Activated CD4-positive, alpha-beta T cell treated with anti-CD3 and anti-CD28 coated beads for 4 hours (primary cell): ENCODE measurements at regions not wholly inside any gene's neighbourhood (a gene's known extent, or its start where the extent isn't known, plus 50 kb on each side); places are given as distances from the start of the nearest gene placed in this dataset.
"Not testable (repeated sequence)": the region's sequence is repeated elsewhere in the genome, so short reads cannot be mapped to it uniquely, and the experiment has no call there.

ENCODE experiments used
- DNase-seq, 2 donors: peaks; one replicate each; pipeline ENCODE4 v3.0.0-alpha.2; 2020

GRCh38 chr1:208349694-208350330, 105.6 kb upstream of the PLXNA2 start:
- no peak for DNase-seq

- no peak for DNase-seq
Observed at GRCh38 chr1:208350815-208351214, 106.6 kb upstream of the PLXNA2 start.

GRCh38 chr1:208351838-208352237, 107.7 kb upstream of the PLXNA2 start:
- DNase-seq = no peak

DNA sequence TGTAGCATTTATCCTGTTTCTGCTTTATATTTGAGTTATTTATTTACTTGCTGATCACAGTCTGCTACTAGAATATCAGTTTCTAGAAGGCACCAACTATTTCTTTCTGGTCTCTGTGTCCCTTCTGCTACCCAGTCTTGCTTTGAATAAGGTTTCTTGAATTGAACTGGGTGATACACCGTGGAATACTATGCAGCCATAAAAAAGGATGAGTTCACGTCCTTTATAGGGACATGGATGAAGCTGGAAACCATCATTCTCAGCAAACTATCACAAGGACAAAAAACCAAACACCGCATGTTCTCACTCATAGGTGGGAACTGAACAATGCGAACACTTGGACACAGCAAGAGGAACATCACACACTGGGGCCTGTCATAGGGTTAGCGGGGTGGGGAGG, 109.6 kb upstream of the PLXNA2 start:
- DNase-seq = not testable (repeated sequence)

DNA sequence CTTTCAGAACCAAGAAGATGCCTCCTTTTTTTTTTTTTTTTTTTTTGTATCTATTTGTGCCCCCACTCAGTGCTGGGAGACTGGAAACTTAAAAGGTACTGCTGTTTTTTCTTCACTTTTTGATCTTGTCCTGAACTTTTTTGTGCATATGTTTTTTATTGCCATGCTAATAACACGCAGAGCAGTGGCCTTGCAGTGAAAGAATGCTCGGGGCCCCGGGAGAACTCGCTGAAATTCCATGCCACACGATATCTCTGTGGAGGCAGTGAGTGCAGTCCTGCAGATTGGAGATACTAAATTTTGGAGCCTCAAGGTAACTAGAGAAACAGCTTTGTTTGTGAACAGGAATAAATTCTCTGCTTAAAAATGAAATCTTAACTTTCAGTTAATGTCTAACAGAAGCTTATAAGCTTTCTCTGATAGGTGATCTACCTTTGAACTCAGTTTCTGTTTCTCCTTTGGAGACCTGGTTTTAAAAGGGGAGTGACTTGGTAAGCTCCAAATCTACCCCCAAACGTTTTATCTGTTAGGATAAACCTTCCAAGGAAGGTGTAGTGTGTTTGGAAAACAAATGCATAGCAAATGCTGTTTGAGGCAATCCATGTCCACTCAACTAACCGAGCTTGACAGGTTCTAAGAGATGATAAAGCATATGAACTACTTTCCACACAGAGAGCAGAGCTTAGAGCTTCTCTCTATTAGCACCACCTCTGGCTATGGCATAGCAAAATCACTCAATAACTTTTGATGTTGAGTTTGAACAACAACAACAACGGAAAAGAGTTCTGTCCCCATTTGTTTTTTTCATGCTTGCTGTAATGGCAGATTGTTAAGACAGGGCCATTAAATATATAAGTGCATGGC, 113.7 kb upstream of the PLXNA2 start:
- DNase-seq = no peak

GRCh38 chr1:208358651-208359050, 114.5 kb upstream of the PLXNA2 start:
- no peak for DNase-seq

DNA sequence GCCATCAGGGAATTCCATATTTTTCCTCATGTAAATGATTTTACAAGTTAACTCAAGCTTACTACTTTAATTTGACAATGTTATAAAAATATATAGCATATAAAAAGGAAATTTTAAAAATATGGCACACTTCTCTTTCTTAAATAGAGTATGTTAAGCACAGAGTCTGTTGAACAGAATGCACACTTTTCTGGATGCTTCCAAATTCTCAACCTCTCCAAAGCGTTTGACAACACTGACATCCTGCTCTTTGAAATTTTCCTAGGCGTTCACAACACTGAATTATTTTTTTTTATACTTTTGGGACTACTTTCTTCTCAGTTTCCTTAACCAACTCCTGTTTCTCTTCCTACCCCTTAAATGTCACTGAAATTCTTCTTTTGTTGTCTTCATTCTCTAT, 117.8 kb upstream of the PLXNA2 start:
- no peak for DNase-seq

DNA sequence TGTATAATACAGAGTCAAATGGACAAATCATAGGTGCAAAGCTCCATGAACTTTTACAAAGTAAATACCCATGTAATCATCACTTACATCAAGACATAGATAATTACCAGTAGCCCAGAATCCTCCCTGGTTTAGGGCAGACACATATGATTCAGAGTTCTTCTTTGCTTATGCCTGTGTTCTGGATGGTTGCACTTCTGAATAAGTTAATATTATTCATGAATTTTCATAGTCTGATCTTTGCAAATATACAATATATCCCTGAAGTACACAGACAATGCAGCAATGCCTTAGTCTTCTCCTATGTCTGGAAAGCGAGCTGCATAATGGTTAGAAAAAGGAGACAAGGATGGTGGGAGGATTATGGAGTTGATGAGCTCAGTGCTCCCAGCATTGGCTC, 122.4 kb upstream of the PLXNA2 start:
- no peak for DNase-seq

DNA sequence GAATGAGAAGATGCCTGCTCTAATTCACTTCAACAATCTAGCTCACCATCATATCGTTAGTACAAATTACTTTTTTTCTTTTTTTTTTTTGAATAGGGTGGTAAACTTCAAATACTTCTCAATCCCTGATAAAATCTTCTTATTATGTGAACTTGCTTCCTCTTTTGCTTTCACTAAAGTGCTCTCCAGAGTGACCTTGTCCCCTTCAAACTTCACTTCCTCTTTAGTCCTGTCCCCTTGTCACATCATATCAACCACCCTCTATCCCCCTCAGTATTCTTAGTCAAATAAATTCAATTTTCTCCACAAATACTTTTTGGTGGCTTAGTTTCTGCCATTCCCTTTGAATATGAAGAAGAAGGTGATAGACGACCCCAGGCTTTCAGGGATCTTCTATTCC, 124.9 kb upstream of the PLXNA2 start:
- no peak for DNase-seq

GRCh38 chr1:208369658-208370057, 125.5 kb upstream of the PLXNA2 start:
- no peak for DNase-seq

DNA sequence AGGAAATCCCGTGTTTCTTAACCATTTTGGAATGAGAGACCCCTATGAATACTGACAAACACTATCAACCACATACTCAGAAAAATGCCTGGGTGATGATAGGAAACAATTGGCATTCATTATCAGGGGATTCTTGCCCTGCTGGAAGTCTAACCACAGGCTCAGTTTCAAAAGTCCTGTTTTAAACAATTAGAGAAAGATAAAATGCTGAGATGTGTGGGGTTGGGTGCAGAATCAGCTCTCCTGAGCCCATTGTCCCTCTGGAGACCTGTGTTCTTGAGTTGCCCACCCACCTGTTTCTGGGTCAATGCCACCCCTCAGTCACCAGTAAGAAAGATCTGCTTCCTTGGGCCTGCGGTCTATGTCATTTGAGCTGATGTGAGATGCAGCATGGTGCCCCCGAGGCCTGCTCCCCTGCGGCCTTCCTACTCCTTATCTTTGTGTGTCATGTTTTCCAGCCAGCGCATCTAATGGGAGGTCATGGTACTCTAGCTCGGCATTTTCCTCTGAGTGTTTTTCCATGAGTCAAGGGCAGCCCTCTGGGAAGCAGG, 130.3 kb upstream of the PLXNA2 start:
- DNase-seq = no peak

GRCh38 chr1:208381481-208381880, 137.3 kb upstream of the PLXNA2 start:
- DNase-seq = no peak

DNA sequence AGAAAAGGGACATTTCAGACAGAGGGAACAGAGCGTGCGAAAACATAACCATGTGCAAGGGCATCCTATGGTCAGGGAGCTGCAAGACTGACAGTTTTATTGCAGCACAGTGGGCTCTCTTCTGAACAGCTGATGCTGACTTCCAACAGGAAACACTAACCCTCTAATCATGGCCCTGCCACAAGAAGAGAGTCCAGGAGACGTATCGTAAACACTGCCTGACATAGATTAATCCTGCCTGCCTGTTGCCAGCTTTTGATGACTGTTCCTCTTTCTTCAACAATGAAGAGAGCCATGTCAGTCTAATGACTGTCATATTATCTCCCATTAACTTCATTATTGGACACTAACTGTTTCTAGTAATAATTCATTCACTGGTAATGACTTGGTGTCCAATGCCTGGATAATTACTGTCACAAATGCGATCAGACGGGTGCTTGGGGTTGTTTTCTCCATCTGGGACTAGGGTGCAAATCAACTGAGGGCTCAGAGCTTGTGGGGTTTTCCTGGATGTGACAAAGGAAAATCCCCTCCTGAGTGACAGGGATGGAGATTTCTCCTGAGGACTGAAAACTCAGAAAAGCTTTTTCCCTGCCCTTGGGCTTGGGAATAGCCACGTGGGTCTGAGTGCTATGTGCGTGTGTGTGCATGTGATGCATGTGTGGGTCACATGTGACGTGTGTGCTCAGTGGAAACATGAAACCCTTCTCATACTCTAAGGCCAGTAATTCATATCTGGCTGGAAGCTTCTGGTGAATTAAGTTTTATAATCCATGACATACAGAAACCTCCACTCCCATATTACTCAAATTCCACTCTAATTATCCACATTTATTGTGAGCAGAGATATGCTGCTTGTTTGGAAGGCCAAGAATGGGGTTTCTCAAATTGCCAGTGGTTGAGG, 144.0 kb upstream of the PLXNA2 start:
- no peak for DNase-seq

GRCh38 chr1:208393416-208393815, 149.2 kb upstream of the PLXNA2 start:
- DNase-seq = no peak

DNA sequence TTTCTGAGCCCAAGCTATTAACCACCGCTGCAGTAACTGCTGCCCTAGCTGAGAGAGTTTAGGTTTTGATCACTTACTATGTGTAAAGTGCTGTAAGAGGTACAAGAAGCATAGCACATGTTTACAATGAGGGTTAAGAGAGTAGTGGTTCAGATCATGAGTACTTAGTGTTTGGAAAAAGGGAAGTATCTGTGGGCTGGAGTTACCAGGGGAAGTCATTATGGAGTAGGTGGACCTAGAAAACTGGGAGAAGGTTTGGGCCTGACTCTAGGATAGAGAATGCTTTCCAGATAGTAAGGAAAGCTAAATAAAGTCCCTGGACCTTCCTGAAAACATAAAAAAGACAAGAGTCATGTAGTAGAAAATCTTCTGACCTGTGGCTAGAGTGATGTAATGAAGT, 149.6 kb upstream of the PLXNA2 start:
- no peak for DNase-seq

DNA sequence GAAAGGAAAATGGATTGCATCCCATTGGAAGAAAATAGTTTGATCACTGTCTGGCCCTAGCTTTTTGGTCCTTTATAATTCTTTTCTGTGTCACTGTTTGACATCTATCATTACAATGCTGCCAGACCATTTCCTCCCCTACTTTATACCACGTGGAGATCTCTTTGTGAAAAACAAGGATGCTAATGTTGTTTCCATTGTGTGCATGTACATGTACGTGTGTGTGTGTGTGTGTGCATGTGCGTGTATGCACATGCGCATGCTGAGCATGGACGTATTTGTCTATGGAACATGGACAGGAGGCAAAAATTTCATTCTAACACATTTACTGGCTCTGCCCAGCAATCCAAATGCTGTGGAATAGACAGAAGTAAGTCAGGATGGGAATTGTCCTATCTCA, 153.1 kb upstream of the PLXNA2 start:
- DNase-seq = no peak

DNA sequence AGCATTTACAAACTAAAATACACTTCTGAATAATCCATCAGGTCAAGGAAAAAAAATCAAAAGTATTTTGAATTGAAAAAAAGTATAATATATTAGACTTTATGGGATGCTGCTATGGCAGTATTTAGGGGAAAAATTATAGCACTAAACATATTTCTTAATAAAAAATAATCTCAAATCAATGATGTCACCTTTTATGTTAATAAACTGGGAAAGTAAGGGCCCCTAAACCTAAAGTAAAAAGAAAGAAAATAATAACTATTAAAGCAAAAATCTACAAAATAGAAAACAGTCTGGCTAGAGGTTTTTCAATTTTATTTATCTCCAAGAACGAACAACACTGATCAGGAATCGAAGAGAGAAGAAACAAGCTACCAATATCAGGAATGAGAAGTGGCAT, 160.8 kb upstream of the PLXNA2 start:
- DNase-seq = no peak

DNA sequence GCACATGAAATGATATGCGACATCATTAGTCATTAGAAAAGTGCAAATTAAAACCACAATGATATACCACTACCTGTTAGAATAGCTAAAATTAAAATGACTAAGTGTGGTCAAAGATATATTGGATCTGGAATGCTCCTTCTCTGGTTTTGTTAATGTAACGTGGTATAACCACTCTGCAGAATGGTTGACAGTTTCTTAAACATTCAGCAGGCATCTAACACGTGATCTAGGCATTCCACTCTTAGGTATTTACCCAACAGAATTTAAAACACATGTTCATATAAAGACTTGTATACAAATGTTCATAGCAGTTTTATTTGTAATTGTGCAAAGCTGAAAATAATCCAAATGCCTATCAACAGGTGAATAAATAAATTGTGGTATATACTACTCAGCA, 165.0 kb upstream of the PLXNA2 start:
- no peak for DNase-seq

GRCh38 chr1:208410409-208410808, 166.2 kb upstream of the PLXNA2 start:
- DNase-seq = no peak

DNA sequence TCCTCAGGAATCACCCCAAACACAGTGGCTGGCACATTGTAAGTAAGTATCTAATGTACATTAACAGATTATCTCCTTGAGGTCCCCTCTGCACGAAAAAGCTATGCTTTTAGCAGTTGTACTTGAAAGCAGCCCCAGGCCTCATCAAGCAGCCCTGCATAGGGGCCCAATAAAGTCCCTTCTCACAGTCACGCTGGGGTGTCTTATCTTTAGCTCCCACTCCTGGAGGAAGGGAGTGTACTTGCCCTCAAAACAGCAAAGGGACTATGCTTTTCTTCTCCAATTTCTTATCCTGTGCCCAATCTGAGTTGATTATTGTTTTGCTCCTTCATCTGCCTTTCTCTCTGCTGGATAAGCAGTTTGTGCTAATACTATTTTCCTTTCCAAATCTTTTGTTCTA, 168.8 kb upstream of the PLXNA2 start:
- no peak for DNase-seq

DNA sequence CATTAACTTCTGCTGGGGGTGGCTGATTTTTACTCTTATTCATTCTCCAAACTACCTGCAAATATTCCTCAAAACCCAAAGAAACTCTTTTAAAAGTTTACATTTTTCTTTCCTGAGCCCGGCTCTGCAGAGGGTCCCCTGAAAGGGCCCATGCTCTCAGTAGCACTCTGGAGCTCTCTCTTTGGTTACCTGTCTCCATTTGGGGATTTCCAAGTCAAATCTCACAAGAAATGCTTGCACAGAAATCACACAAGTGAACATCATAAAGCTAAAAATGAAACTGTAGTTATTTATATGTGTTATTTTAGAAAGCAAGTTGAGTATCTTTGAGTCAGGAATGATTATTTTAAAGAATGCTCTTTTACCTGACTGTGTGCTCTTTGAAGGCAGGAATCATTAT, 174.5 kb upstream of the PLXNA2 start:
- no peak for DNase-seq

GRCh38 chr1:208419746-208420420, 175.7 kb upstream of the PLXNA2 start:
- DNase-seq = no peak

- DNase-seq = no peak
Observed at GRCh38 chr1:208420696-208421095, 176.5 kb upstream of the PLXNA2 start.
